ENCODE measurements at regions not wholly inside any gene's neighbourhood (a gene's known extent, or its start where the extent isn't known, plus 50 kb on each side); places are given as distances from the start of the nearest gene placed in this dataset.

- ChIA-PET POLR2A (ENCODE audit: partially characterized antibody) (no interaction called here), CTCF (ENCODE audit: partially characterized antibody) (interaction anchor here (2.4 kb wide), 1 partner anchor 157 kb away, joined by 8 read pairs; no protein-coding TSS in a partner anchor)
- Histone ChIP-seq H2AK5ac (ENCODE audit: low read depth, low read length) (no peak overlapping the region), H4K20me1 (replicated peaks in 1 of 2; ENCODE audit: control insufficient read depth in 1 of 2, insufficient read depth in 2 of 2, low read length in 2 of 2) (no peaks in the 10 kb centered on the region), H3K9me3 (ENCODE audit: insufficient read depth in 2 of 2, low read depth in 1 of 2, low read length in 1 of 2) (peaks cover 0 to 5% of the 10 kb centered on the region in 2 experiments; a peak in 1 of 4 replicates), H3K14ac (ENCODE audit: insufficient read length) (no peak overlapping the region), H3K23ac (ENCODE audit: insufficient read length) (no peak overlapping the region), H2AFZ (ENCODE audit: low read length) (no peak overlapping the region), H3K56ac (replicated peaks; ENCODE audit: insufficient read length, low read depth, low read length) (no peak overlapping the region), H2BK12ac (ENCODE audit: low read depth, low read length) (no peak overlapping the region), H3K4ac (replicated peaks; ENCODE audit: insufficient read length, low read depth, low read length) (no peak overlapping the region), H3K79me1 (ENCODE audit: low read depth, low read length) (no peaks in the 10 kb centered on the region), H4K5ac (ENCODE audit: insufficient read length, low read depth, low read length) (no peak overlapping the region), H3K9ac (replicated peaks in 1 of 4; ENCODE audit: extremely low read depth in 1 of 4, low read depth in 3 of 4, low read length in 3 of 4) (no peak overlapping the region), H3K79me2 (ENCODE audit: control insufficient read depth in 1 of 2, insufficient read depth in 2 of 2, low read length in 2 of 2) (no peaks in the 10 kb centered on the region), H2BK20ac (ENCODE audit: low read length) (no peak overlapping the region), H4K91ac (replicated peaks; ENCODE audit: insufficient read length, low read length) (no peak overlapping the region), H3K23me2 (ENCODE audit: low read depth, low read length) (no peaks in the 10 kb centered on the region), H4K8ac (ENCODE audit: extremely low read depth, insufficient read depth, low read length) (no peak overlapping the region; the same call in none of the 2 replicates), H2BK120ac (replicated peaks; ENCODE audit: low read depth, low read length) (no peak overlapping the region), H3K4me3 (ENCODE audit: extremely low read depth in 1 of 4, insufficient read depth in 2 of 4, low read depth in 3 of 4, low read length in 4 of 4) (no peak overlapping the region), H3K27ac (ENCODE audit: low read depth, low read length) (no peak overlapping the region), H3K4me2 (ENCODE audit: insufficient read depth in 1 of 2, low read depth in 2 of 2, low read length in 2 of 2) (no peak overlapping the region), H2BK15ac (ENCODE audit: low read length) (no peak overlapping the region), H3K18ac (ENCODE audit: extremely low read depth, low read length) (no peak overlapping the region), H3K27me3 (replicated peaks in 1 of 4; ENCODE audit: control insufficient read depth in 3 of 4, extremely low read depth in 1 of 4, insufficient read depth in 3 of 4, low read length in 3 of 4) (no peaks in the 10 kb centered on the region), H3K4me1 (replicated peaks in 1 of 4; ENCODE audit: control insufficient read depth in 3 of 4, insufficient read depth in 4 of 4, low read length in 3 of 4) (no peaks in the 10 kb centered on the region), H2BK5ac (ENCODE audit: low read depth, low read length) (no peak overlapping the region), H3K36me3 (ENCODE audit: control insufficient read depth in 2 of 4, insufficient read depth in 4 of 4, low read length in 3 of 4) (no peaks in the 10 kb centered on the region)
- DNase-seq (ENCODE audit: low read depth in 1 of 2, low spot score in 2 of 2) (no peak), FAIRE-seq (no peak)
- 93% methylated on average over 9 of the region's 9 CpGs; no CpG with 5 or more reads in 1 of the 2 experiments for WGBS, 2 experiments (ENCODE audit: extremely low coverage in 1 of 2, insufficient coverage in 1 of 2, insufficient read length in 1 of 2, insufficient replicate concordance in 2 of 2, low coverage in 1 of 2, low lambda C conversion rate in 2 of 2, missing lambda C conversion rate in 1 of 2)
- TF ChIP-seq ASH2L (IDR thresholded peaks at IDR 0.05; ENCODE audit: low read length) (no peak), CHD2 (IDR thresholded peaks at IDR 0.05; ENCODE audit: low read length) (no peak), CTBP2 (IDR thresholded peaks at IDR 0.05; ENCODE audit: borderline replicate concordance, insufficient read depth, insufficient read length, low read length) (no peak), TAF1 (IDR thresholded peaks at IDR 0.05; ENCODE audit: low read depth, low read length) (no peak), GTF2F1 (IDR thresholded peaks at IDR 0.05; ENCODE audit: borderline replicate concordance, low read depth, low read length) (no peak), E2F6 (IDR thresholded peaks at IDR 0.05) (no peak), MAX (IDR thresholded peaks at IDR 0.05) (no peak), SRF (IDR thresholded peaks at IDR 0.05; ENCODE audit: low read depth, low read length) (no peak)
Measured at GRCh38 chr13:21833921-21834320, 163.0 kb downstream of the FGF9 start.
